HG02981 (cell line): ENCODE measurements at regions not wholly inside any gene's neighbourhood (a gene's known extent, or its start where the extent isn't known, plus 50 kb on each side); places are given as distances from the start of the nearest gene placed in this dataset.
"Not testable (repeated sequence)": the region's sequence is repeated elsewhere in the genome, so short reads cannot be mapped to it uniquely, and the experiment has no call there.

Experiments used
- ATAC-seq: cut with Tn5 transposase; IDR thresholded peaks from one replicate; pipeline ENCODE4 v1.9.1; 2021; ENCODE audit warnings: mild to moderate bottlenecking, moderate library complexity; ENCODE audit not compliant: unreplicated experiment

DNA sequence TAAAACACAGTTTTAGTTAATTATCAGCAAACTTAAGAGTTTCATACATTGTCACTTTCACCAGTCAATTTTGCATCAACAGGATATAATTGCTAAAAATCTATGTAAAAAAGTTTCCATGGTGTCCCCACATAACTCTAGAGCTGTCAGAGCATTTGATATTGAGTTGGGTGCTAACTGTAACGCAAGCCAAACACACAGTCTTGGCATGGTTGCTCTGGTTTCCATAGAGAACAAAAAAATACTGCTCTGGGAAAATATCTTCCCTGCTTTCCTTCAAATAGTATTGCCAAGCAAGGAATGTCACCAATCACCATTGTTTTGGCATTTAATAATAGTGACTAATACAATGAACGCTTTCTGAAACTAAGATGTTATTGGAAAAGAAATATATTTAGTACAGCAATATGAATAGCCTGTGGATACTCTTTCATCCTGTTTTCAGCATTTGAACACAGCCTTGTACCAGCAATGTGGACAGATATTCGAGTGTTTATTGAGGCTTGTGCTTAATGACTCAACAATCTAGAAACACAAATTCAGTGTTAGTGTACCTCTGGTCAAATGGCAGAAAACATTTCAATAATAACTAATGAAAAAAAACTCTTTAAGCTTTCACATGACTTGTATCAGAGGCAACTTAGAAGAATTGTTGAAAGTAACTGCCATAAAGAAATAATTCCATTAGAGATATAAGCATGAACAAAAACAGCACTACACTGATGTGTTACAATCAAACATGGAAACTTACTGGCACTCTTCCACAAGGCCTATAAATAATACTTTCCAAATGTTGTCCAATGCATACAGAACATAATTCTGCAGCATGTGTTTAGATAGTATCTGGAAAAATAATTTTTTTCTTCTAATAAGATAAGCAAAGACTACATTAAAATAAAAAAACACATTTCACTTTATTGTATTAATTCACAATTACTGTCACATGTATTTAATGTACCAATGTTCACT lies 1469.5 kb upstream of the CELF2 start:
- ATAC-seq, result no peak

- ATAC-seq, result no peak
Measured at GRCh38 chr10:9550810-9551209, 1466.9 kb upstream of the CELF2 start.

DNA sequence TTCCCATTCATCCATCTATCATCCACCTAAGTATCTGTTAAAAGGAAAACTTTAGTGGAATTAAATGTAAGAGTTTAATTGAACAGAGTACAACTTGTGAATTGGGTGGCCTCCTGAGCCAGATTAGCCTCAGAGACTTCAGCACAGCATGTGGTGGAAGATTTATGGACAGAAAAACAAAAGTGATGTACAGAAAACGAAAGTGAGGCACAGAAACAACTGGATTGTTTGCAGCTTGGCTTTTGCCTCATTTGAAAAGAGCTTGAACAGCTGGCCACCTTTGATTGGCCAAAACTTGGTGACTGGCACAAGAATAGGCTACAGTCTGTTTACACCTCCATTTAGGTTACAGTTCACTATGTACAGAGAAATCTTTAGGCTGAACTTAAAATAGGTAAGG lies 1463.4 kb upstream of the CELF2 start:
- no peak for ATAC-seq

GRCh38 chr10:9560976-9561375 lies 1456.7 kb upstream of the CELF2 start:
- no peak for ATAC-seq

GRCh38 chr10:9561821-9562505 lies 1455.7 kb upstream of the CELF2 start:
- ATAC-seq, result no peak

DNA sequence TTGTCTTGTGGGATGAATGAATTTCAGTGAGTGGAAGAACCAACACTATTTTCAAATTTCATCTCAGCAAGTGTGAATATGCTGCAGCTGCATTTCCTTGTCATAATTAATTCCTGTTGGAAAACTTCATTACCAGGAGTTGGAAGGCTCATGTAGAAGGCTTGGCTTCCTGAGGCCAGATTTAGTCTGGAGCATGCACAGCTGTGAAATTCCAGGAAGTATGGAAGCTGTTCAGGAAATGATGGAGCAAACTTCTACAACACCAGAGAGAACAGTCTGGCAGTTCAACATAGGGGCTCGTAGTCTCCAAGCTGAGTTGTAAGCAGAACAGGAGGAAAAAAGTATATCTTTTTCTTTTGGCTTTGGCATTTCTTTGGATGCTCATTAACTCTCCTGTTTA lies 1439.9 kb upstream of the CELF2 start:
- ATAC-seq, result no peak

DNA sequence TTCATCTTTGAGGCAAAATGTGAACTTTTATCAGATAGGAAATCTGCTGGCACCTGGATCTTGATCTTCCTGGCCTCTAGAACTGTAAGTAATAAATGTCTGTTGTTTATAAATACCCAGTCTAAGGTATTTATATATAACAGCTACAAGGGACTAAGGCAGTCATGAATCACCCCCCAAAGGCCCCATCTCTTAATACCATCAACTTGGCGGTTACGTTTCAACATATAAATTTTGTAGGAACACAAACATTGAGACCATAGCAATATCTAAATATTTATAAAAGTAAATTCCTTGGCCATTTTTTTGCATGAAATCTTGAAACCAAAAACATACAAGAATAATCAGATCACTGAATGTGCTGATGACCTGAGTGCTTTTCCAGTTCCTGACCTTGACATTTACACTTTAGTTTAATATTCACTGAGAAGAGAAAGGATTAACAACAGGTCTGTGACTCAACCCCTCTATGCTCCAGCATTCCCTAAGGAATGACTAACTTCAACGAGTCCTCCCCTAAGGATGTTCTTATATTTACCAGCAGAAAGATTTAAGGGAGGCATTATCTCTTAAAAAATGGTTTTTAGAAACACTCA lies 1438.5 kb upstream of the CELF2 start:
- ATAC-seq, result no peak

GRCh38 chr10:9582803-9583202 lies 1434.9 kb upstream of the CELF2 start:
- not testable (repeated sequence) for ATAC-seq

- ATAC-seq, result no peak
Measured at GRCh38 chr10:9596368-9596920, 1421.2 kb upstream of the CELF2 start.

- no peak for ATAC-seq
Measured at GRCh38 chr10:9602998-9603397, 1414.7 kb upstream of the CELF2 start.

GRCh38 chr10:9603972-9604371 lies 1413.7 kb upstream of the CELF2 start:
- no peak for ATAC-seq

DNA sequence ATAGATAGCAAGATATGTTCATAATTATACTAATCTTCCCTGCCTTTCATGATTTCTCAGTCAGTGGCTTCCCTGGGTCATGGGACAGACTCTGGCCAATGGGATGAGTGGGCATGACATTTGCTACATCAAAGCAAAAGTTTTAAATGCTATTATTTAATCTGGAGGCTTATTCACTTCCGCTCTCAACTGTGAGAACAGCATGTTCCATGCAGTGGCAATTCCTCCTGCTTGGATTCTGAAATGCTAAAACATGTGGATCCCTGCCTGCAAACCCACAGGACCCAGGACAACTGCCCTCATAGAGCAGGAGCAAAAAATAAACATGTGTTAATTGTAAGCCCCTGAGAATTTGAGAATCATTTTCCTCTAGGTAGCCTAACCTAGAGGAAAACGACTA lies 1412.4 kb upstream of the CELF2 start:
- no peak for ATAC-seq

GRCh38 chr10:9608602-9609001 lies 1409.1 kb upstream of the CELF2 start:
- ATAC-seq, result no peak

DNA sequence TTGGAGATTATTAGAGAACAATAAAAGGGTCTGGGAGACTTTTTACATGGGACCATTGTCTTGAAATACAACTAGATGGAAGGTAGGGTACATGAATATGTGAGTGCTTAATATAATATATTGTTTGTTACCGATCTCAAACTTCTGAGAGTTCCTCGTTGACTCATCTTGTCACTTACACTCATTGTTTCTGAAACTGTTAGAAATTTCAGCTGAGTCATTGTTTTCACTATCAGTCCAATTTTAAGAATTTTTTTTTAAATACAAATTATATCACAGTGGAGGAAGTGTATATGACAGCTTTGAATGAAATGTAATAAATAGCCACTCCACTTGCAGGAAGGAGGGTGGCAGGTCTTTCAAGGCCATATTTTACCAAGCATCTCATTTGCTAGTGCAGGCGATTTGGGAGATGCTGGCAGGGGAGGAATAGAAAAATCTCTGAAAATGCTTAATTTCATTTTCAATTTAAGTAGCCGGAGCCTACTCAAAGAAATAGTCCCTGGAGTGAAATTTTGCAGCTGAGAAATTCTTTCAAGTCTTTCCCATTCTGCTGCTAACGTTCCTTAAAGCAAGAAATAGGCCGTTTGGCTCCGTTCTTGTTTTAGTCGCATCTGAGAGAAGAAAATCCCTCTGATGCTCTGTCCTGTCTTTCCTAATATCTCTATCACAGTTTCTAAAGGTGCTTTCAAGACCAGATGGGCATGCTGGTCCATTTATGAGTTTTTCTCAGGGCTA lies 1404.2 kb upstream of the CELF2 start:
- peak; percentile 93 for ATAC-seq

DNA sequence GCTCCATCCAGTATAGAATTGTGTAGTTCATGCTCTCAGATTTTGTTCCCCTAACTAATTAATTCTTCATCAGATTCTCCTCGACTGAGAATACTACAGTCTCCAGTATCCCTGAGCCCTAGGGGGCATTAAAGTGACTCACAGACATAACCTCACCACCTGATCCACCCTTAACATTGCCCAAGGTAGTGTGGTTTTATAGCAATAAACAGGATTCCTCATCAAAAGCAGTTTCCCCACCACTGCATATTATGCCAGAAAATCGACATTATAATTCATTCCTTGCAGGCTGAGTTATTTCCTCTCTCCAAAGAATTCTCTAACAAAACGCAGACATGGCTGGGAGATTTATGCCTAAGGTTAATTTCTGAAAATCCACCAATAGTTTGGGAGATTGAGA lies 1402.5 kb upstream of the CELF2 start:
- no peak for ATAC-seq

DNA sequence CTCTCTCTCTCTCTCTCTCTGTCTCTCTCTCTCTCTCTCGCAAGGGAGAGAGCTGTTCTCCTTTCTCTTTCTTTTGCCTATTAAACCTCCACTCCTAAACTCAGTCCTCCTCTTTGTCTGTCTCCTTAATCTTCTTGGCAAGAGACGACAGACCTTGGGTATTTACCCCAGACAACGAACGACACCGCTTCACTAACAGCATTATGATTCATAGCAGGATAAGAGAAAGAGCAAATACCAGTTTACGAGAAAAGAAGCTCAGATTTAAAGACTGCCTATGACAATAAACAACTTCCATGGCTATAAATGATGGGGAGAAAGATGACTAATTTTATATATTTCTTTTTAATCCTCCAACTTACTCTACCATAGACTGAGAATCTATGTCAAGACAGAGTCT lies 1396.5 kb upstream of the CELF2 start:
- ATAC-seq, result no peak

DNA sequence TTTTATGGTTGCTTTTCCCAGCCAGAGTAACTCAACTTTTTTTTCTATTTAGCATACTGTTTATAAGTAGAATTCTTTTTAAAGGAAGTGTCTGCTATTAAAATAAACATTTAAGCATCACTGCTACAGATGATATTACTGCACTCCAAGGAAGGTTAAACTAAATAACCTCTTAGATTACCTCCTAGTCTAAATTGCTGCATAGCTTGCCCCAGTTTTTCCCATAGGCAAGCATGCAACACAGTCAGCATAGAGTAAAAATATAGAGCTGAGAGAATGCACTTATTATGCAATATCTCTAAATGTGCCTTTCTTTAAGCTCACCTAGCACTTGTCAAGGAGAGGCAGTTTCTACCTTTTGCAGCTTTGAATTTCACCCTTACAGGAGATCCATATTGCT lies 1392.4 kb upstream of the CELF2 start:
- ATAC-seq, result no peak

GRCh38 chr10:9634466-9634865 lies 1383.2 kb upstream of the CELF2 start:
- no peak for ATAC-seq

DNA sequence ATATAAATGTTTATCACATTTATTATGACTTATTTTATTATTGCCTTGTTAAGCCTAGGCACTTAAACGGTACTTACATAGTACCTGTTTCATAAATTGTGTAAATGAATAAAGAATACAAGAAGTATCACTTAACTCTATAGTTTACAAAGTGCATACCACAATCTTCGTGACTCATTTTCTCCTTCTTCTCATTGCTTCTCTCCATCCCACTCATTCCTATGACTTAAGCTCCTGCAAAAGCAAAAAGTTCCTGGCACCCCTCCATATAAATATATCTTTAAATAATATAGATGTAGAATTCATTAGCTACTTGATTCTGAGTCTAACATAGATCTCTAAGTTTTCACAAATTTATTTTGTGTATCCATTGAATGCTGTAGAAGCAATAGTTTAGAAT lies 1382.0 kb upstream of the CELF2 start:
- ATAC-seq, result no peak

- no peak for ATAC-seq
Measured at GRCh38 chr10:9636216-9636615, 1381.5 kb upstream of the CELF2 start.

GRCh38 chr10:9643782-9644181 lies 1373.9 kb upstream of the CELF2 start:
- no peak for ATAC-seq
